C4-2B (cell line): ENCODE measurements at regions not wholly inside any gene's neighbourhood (a gene's known extent, or its start where the extent isn't known, plus 50 kb on each side); places are given as distances from the start of the nearest gene placed in this dataset.

Experiments used
- CTCF ChIP-seq: fragments of 450-650 bp; conservative IDR thresholded peaks from 2 replicates; pipeline ENCODE4 v1.5.1; 2017; ENCODE audit warnings: mild to moderate bottlenecking
- ZFX ChIP-seq: fragments of 450-650 bp; IDR thresholded peaks from 2 replicates; pipeline ENCODE4 v1.6.1; 2017

DNA sequence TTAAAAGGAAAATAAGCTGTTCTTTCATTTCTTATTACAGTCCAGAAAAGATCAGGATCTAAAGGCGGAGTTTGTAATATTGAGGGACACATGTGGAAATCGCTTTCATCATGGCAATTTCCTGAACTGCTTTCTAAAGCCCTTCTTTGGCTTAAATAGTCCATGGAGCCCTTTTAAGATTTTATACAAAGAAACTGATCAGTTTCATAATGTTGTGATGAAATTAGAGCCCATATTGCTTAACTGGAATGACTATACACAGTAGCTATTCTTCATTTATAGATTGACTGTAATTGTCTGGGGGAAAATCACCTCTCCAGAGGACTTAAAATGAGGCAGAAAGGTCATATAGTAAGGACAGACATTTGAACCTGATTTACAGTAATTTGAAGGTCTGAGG lies 322.2 kb downstream of the ETAA1 start:
- no peak for TF ChIP-seq CTCF
- no peak for TF ChIP-seq ZFX
